ENCODE measurements at regions not wholly inside any gene's neighbourhood (a gene's known extent, or its start where the extent isn't known, plus 50 kb on each side); places are given as distances from the start of the nearest gene placed in this dataset.

- TF ChIP-seq ISX (CRISPR knock-in tag; conservative IDR thresholded peaks at IDR 0.05) = no peak
- TF ChIP-seq CTCF (CRISPR knock-in tag; IDR thresholded peaks at IDR 0.05) = no peak
- no peak for TF ChIP-seq IKZF1 (IDR thresholded peaks at IDR 0.05)
- TF ChIP-seq SMAD9 (CRISPR knock-in tag; IDR thresholded peaks at IDR 0.05) = no peak
- no peak for TF ChIP-seq FOXK1 (CRISPR knock-in tag; IDR thresholded peaks at IDR 0.05; ENCODE audit: borderline replicate concordance, low read depth)
- TF ChIP-seq ZNF749 (CRISPR knock-in tag; IDR thresholded peaks at IDR 0.05; ENCODE audit: borderline replicate concordance) = no peak
- TF ChIP-seq NR1H2 (CRISPR knock-in tag; IDR thresholded peaks at IDR 0.05; ENCODE audit: borderline replicate concordance, low read depth) = no peak
- TF ChIP-seq NFATC3 (CRISPR knock-in tag; IDR thresholded peaks at IDR 0.05) = no peak
- no peak for TF ChIP-seq ZNF563 (CRISPR knock-in tag; IDR thresholded peaks at IDR 0.05)
- no peak for TF ChIP-seq EZH2 (conservative IDR thresholded peaks at IDR 0.05; ENCODE audit: low read depth, low read length)
- TF ChIP-seq MAX (IDR thresholded peaks at IDR 0.05) = no peak
- TF ChIP-seq E2F1 (CRISPR knock-in tag; IDR thresholded peaks at IDR 0.05) = no peak
- TF ChIP-seq ZNF83 (CRISPR knock-in tag; IDR thresholded peaks at IDR 0.05; ENCODE audit: borderline replicate concordance) = no peak
These were observed 954.6 kb downstream of the EPHA3 start for GRCh38 chr3:90062016-90062415.

All from HepG2 (cell line).